ENCODE measurements at regions not wholly inside any gene's neighbourhood (a gene's known extent, or its start where the extent isn't known, plus 50 kb on each side); places are given as distances from the start of the nearest gene placed in this dataset.

GRCh38 chr4:170272959-170273358 lies 183.2 kb upstream of the AADAT start:
- Mint-ChIP-seq H3K27ac (ENCODE audit: unreplicated experiment) (no peak overlapping the region), H3K4me3 (ENCODE audit: unreplicated experiment) (no peak overlapping the region), H3K4me1 (ENCODE audit: low read depth, unreplicated experiment) (peaks cover 9% of the 10 kb centered on the region), H3K36me3 (ENCODE audit: low read depth, unreplicated experiment) (no peaks in the 10 kb centered on the region), H3K27me3 (ENCODE audit: low read depth, unreplicated experiment) (no peaks in the 10 kb centered on the region), H3K9me3 (ENCODE audit: unreplicated experiment) (peaks cover 7% of the 10 kb centered on the region)
- Histone ChIP-seq H3K4me2 (ENCODE audit: low read length) (no peak overlapping the region), H3K4me3 (ENCODE audit: insufficient read depth, low read depth, low read length) (no peak overlapping the region), H3K27me3 (ENCODE audit: insufficient read depth, low read length) (peaks cover 2% of the 10 kb centered on the region), H4K20me1 (ENCODE audit: insufficient read depth, low read length) (no peaks in the 10 kb centered on the region), H3K9ac (ENCODE audit: low read length) (no peak overlapping the region), H3K36me3 (ENCODE audit: insufficient read depth, low read length) (no peaks in the 10 kb centered on the region), H3K79me2 (ENCODE audit: insufficient read depth, low read length) (no peaks in the 10 kb centered on the region), H3K9me3 (ENCODE audit: insufficient read depth, low read depth, low read length) (no peaks in the 10 kb centered on the region), H2AFZ (ENCODE audit: low read depth, low read length) (no peak overlapping the region), H3K27ac (ENCODE audit: low read depth, low read length) (no peak overlapping the region), H3K4me1 (ENCODE audit: insufficient read depth, low read length) (no peaks in the 10 kb centered on the region)
- TF ChIP-seq CTCF (IDR thresholded peaks at IDR 0.05; ENCODE audit: insufficient read depth, low read depth, low read length) (no peak), EZH2 (IDR thresholded peaks at IDR 0.05; ENCODE audit: insufficient read depth, low read length) (no peak)
- FAIRE-seq: no peak
- no peak for DNase-seq (ENCODE audit: low read depth)

- peaks cover 2% of the 10 kb centered on the region for H3K27me3 ChIP-seq (ENCODE audit: insufficient read depth, low read length)
- FAIRE-seq (no peak), DNase-seq (ENCODE audit: low read depth) (no peak)
- H3K36me3 ChIP-seq (ENCODE audit: insufficient read depth, low read length): no peaks in the 10 kb centered on the region
- no peaks in the 10 kb centered on the region for H3K4me1 ChIP-seq (ENCODE audit: insufficient read depth, low read length)
- no peak overlapping the region for H3K4me3 ChIP-seq (ENCODE audit: insufficient read depth, low read depth, low read length)
- Mint-ChIP-seq H3K9me3 (ENCODE audit: unreplicated experiment) (peaks cover 7% of the 10 kb centered on the region), H3K27me3 (ENCODE audit: low read depth, unreplicated experiment) (no peaks in the 10 kb centered on the region), H3K4me3 (ENCODE audit: unreplicated experiment) (no peak overlapping the region), H3K4me1 (ENCODE audit: low read depth, unreplicated experiment) (peaks cover 9% of the 10 kb centered on the region), H3K36me3 (ENCODE audit: low read depth, unreplicated experiment) (no peaks in the 10 kb centered on the region), H3K27ac (ENCODE audit: unreplicated experiment) (peak overlapping the region; percentile 53)
- H3K79me2 ChIP-seq (ENCODE audit: insufficient read depth, low read length): no peaks in the 10 kb centered on the region
- TF ChIP-seq EZH2 (IDR thresholded peaks at IDR 0.05; ENCODE audit: insufficient read depth, low read length) (no peak), CTCF (IDR thresholded peaks at IDR 0.05; ENCODE audit: insufficient read depth, low read depth, low read length) (no peak)
- no peak overlapping the region for H3K4me2 ChIP-seq (ENCODE audit: low read length)
- H2AFZ ChIP-seq (ENCODE audit: low read depth, low read length): no peak overlapping the region
- no peak overlapping the region for H3K27ac ChIP-seq (ENCODE audit: low read depth, low read length)
- no peak overlapping the region for H3K9ac ChIP-seq (ENCODE audit: low read length)
- H4K20me1 ChIP-seq (ENCODE audit: insufficient read depth, low read length): no peaks in the 10 kb centered on the region
- H3K9me3 ChIP-seq (ENCODE audit: insufficient read depth, low read depth, low read length): no peaks in the 10 kb centered on the region
These were observed 182.0 kb upstream of the AADAT start for GRCh38 chr4:170271723-170272122.

GRCh38 chr4:170270628-170271027 lies 180.9 kb upstream of the AADAT start:
- no peak overlapping the region for H3K4me3 Mint-ChIP-seq (ENCODE audit: unreplicated experiment)
- TF ChIP-seq EZH2 (IDR thresholded peaks at IDR 0.05; ENCODE audit: insufficient read depth, low read length): no peak
- TF ChIP-seq CTCF (IDR thresholded peaks at IDR 0.05; ENCODE audit: insufficient read depth, low read depth, low read length): no peak
- peaks cover 7% of the 10 kb centered on the region for H3K9me3 Mint-ChIP-seq (ENCODE audit: unreplicated experiment)
- peaks cover 9% of the 10 kb centered on the region for H3K4me1 Mint-ChIP-seq (ENCODE audit: low read depth, unreplicated experiment)
- Histone ChIP-seq H3K4me1 (ENCODE audit: insufficient read depth, low read length) (no peaks in the 10 kb centered on the region), H2AFZ (ENCODE audit: low read depth, low read length) (no peak overlapping the region), H3K36me3 (ENCODE audit: insufficient read depth, low read length) (no peaks in the 10 kb centered on the region), H3K4me3 (ENCODE audit: insufficient read depth, low read depth, low read length) (no peak overlapping the region), H3K27me3 (ENCODE audit: insufficient read depth, low read length) (peaks cover 2% of the 10 kb centered on the region), H3K4me2 (ENCODE audit: low read length) (no peak overlapping the region), H4K20me1 (ENCODE audit: insufficient read depth, low read length) (no peaks in the 10 kb centered on the region), H3K9me3 (ENCODE audit: insufficient read depth, low read depth, low read length) (no peaks in the 10 kb centered on the region), H3K27ac (ENCODE audit: low read depth, low read length) (no peak overlapping the region), H3K9ac (ENCODE audit: low read length) (no peak overlapping the region), H3K79me2 (ENCODE audit: insufficient read depth, low read length) (no peaks in the 10 kb centered on the region)
- H3K27me3 Mint-ChIP-seq (ENCODE audit: low read depth, unreplicated experiment): no peaks in the 10 kb centered on the region
- no peaks in the 10 kb centered on the region for H3K36me3 Mint-ChIP-seq (ENCODE audit: low read depth, unreplicated experiment)
- no peak overlapping the region for H3K27ac Mint-ChIP-seq (ENCODE audit: unreplicated experiment)
- DNase-seq (ENCODE audit: low read depth) (no peak), FAIRE-seq (no peak)

All from astrocyte (in vitro differentiated cells and primary cell).